Upper lobe of right lung (tissue), 1 donor: ENCODE measurements at regions not wholly inside any gene's neighbourhood (a gene's known extent, or its start where the extent isn't known, plus 50 kb on each side); places are given as distances from the start of the nearest gene placed in this dataset.

Source experiments
- ATAC-seq: fragments of 200-7000 bp; cut with Tn5 transposase; one replicate; pipeline ENCODE4 v1.9.1; 2020; ENCODE audit warnings: mild to moderate bottlenecking, moderate library complexity
- DNase-seq: peaks from one replicate; pipeline ENCODE4 v3.0.0-alpha.2; 2020
- H3K27ac ChIP-seq: fragments of 200-600 bp; one replicate; pipeline ENCODE4 v1.8.0; 2022
- H3K27me3 ChIP-seq: fragments of 200-600 bp; one replicate; pipeline ENCODE4 v1.8.0; 2022; ENCODE audit warnings: mild to moderate bottlenecking
- H3K36me3 ChIP-seq: fragments of 200-600 bp; one replicate; pipeline ENCODE4 v1.8.0; 2022
- H3K4me1 ChIP-seq: fragments of 200-600 bp; one replicate; pipeline ENCODE4 v1.8.0; 2022
- H3K4me3 ChIP-seq: fragments of 200-600 bp; one replicate; pipeline ENCODE4 v1.8.0; 2022; ENCODE audit warnings: mild to moderate bottlenecking
- H3K9me3 ChIP-seq: fragments of 200-600 bp; one replicate; pipeline ENCODE4 v1.8.0; 2022
- CTCF ChIP-seq: fragments of 200-600 bp; IDR thresholded peaks from one replicate; pipeline ENCODE4 v1.8.0; 2022; ENCODE audit warnings: antibody characterized with exemption
- intact Hi-C: fragments of 100-400 bp; cut with DNase I; formaldehyde crosslinking; loops from one replicate; pipeline ENCODE4 v1.11.0; 2022
- donor health status: DM: no; HTN: yes; CAD: no; lungs with severe emphysema.

GRCh38 chr10:84987039-84987438 lies 658.6 kb downstream of the CCSER2 start:
- ATAC-seq (no peak), DNase-seq (no peak)
- Histone ChIP-seq H3K9me3 (no peaks in the 10 kb centered on the region), H3K36me3 (no peaks in the 10 kb centered on the region), H3K4me1 (no peaks in the 10 kb centered on the region), H3K27me3 (no peaks in the 10 kb centered on the region), H3K4me3 (no peak overlapping the region), H3K27ac (no peak overlapping the region)
- no peak for TF ChIP-seq CTCF
- intact Hi-C loops: no loop called here

DNA sequence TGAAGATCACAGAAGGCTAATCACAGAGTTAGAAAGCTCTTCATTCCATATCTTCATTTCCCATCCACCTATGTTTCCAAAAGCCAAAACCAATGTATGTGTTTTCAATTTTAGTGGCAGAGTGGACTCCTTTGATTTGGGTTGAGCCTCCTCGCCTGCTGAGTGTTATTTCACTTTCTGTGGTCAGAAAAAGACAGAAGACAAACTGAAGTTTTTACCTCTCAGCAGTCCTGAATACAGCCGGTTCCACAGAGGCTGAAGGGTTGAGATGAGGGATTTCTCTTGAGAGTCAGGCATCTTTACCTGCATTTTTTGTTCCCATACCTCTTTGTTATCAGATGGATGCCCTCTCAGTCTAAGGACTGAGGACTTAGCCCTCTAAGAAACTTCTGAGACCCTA lies 659.6 kb downstream of the CCSER2 start:
- no peaks in the 10 kb centered on the region for H3K36me3 ChIP-seq
- intact Hi-C loops: no loop called here
- DNase-seq (no peak), ATAC-seq (no peak)
- H3K9me3 ChIP-seq: no peaks in the 10 kb centered on the region
- H3K27ac ChIP-seq: no peak overlapping the region
- no peak for TF ChIP-seq CTCF
- H3K4me1 ChIP-seq: no peaks in the 10 kb centered on the region
- H3K4me3 ChIP-seq: no peak overlapping the region
- H3K27me3 ChIP-seq: no peaks in the 10 kb centered on the region

GRCh38 chr10:84990713-84991112 lies 662.3 kb downstream of the CCSER2 start:
- Histone ChIP-seq H3K27me3 (no peaks in the 10 kb centered on the region), H3K4me3 (no peak overlapping the region), H3K36me3 (no peaks in the 10 kb centered on the region), H3K9me3 (no peaks in the 10 kb centered on the region), H3K27ac (no peak overlapping the region), H3K4me1 (no peaks in the 10 kb centered on the region)
- no peak for TF ChIP-seq CTCF
- intact Hi-C loops: no loop called here
- no peak for ATAC-seq
- DNase-seq: no peak

DNA sequence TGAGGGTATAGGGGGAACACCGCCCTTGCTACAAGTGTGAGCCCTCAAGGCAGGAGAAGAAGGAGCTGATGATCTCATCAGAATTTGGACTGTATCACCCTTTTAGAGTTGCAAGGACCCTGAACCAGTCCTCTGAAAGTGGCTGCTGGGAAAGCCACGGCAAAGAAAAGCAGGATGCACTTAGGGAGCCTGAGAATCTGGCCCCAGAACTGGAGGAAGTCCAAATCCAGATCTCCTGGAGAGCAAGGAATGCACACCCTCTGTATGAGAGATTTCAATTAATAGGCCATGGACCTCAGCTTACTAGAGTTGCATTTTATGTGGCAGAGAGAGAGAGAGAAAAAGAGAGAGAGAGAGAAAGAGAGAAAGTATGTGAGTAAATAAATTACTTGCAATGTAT lies 662.9 kb downstream of the CCSER2 start:
- no peaks in the 10 kb centered on the region for H3K4me1 ChIP-seq
- ATAC-seq (no peak), DNase-seq (no peak)
- no peaks in the 10 kb centered on the region for H3K36me3 ChIP-seq
- no peak overlapping the region for H3K27ac ChIP-seq
- intact Hi-C loops: no loop called here
- no peaks in the 10 kb centered on the region for H3K9me3 ChIP-seq
- no peaks in the 10 kb centered on the region for H3K27me3 ChIP-seq
- TF ChIP-seq CTCF: no peak
- no peak overlapping the region for H3K4me3 ChIP-seq

- Histone ChIP-seq H3K4me1 (no peaks in the 10 kb centered on the region), H3K4me3 (no peak overlapping the region), H3K9me3 (no peaks in the 10 kb centered on the region), H3K27ac (no peak overlapping the region), H3K27me3 (no peaks in the 10 kb centered on the region), H3K36me3 (no peaks in the 10 kb centered on the region)
- intact Hi-C loops: no loop called here
- DNase-seq (no peak), ATAC-seq (no peak)
- TF ChIP-seq CTCF: no peak
These were observed 665.1 kb downstream of the CCSER2 start for GRCh38 chr10:84993251-84994035.

DNA sequence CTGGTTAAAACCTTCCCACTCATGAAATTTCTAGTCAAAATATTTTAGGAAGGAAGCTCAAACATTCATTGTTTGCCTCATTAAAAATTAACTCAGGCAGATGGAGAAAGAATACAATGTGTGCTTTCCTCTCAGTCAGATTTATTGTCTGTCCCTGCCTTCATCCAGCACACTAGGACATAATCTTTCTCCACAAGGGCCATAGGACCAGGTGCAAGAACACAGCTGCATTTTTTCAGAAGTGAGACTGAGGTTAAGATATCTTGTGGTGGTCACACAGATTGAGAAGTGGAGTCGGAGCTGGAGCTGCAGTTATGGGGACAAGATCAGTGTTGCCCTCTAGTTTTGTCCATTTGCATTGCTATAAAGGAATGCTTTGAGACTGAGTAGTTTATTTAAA lies 666.3 kb downstream of the CCSER2 start:
- TF ChIP-seq CTCF: no peak
- H3K36me3 ChIP-seq: no peaks in the 10 kb centered on the region
- no peak overlapping the region for H3K27ac ChIP-seq
- no peaks in the 10 kb centered on the region for H3K4me1 ChIP-seq
- H3K4me3 ChIP-seq: no peak overlapping the region
- H3K27me3 ChIP-seq: no peaks in the 10 kb centered on the region
- no peak for ATAC-seq
- intact Hi-C loops: no loop called here
- no peaks in the 10 kb centered on the region for H3K9me3 ChIP-seq
- DNase-seq: no peak
